ENCODE measurements at regions not wholly inside any gene's neighbourhood (a gene's known extent, or its start where the extent isn't known, plus 50 kb on each side); places are given as distances from the start of the nearest gene placed in this dataset.

DNA sequence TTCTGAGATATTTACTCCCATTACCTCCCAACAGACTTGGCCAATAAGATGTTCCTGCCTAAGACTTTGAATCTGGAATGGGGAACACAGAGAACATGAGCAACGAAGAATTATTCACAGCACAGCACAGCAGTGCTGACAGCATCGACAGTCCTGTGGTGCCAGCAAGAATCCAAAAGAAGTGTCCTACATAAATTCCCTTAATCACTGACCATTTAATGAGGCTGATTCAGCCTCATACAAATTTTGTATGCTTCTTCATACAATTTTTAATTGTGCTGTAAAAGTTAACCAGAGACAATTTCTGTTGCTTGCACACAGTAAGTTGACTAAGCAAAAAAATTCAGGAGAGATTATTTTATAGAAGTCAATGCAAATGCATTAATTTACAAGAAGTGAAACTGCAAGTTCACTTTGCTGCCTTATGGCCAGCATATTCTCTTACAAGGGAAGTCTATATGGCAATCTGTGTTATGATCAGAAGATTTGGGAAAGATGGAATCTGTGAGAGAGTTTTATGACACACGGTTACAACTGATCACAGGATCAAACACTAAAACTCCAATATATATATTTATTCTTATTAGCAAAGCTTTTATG lies 855.9 kb downstream of the LTN1 start:
- TF ChIP-seq, protein P1, sequence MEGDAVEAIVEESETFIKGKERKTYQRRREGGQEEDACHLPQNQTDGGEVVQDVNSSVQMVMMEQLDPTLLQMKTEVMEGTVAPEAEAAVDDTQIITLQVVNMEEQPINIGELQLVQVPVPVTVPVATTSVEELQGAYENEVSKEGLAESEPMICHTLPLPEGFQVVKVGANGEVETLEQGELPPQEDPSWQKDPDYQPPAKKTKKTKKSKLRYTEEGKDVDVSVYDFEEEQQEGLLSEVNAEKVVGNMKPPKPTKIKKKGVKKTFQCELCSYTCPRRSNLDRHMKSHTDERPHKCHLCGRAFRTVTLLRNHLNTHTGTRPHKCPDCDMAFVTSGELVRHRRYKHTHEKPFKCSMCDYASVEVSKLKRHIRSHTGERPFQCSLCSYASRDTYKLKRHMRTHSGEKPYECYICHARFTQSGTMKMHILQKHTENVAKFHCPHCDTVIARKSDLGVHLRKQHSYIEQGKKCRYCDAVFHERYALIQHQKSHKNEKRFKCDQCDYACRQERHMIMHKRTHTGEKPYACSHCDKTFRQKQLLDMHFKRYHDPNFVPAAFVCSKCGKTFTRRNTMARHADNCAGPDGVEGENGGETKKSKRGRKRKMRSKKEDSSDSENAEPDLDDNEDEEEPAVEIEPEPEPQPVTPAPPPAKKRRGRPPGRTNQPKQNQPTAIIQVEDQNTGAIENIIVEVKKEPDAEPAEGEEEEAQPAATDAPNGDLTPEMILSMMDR (conservative IDR thresholded peaks at IDR 0.05), result no peak
- no peak for TF ChIP-seq ZFX (IDR thresholded peaks at IDR 0.05)
